ENCODE measurements at regions not wholly inside any gene's neighbourhood (a gene's known extent, or its start where the extent isn't known, plus 50 kb on each side); places are given as distances from the start of the nearest gene placed in this dataset.

- no peak overlapping the region for H3K4me3 ChIP-seq (ENCODE audit: low read length)
- no peaks in the 10 kb centered on the region for H3K4me1 ChIP-seq (ENCODE audit: control insufficient read depth, insufficient read depth, low read length)
- H3K27me3 ChIP-seq (ENCODE audit: control insufficient read depth, insufficient read depth, low read length), result no peaks in the 10 kb centered on the region
- no peak overlapping the region for H3K27ac ChIP-seq (ENCODE audit: low read length)
- intact Hi-C loops (cut with micrococcal nuclease), result no loop called here
- H3K4me1 Mint-ChIP-seq, result no peaks in the 10 kb centered on the region
- no peak overlapping the region for H3K4me3 Mint-ChIP-seq
- no peaks in the 10 kb centered on the region for H3K9me3 ChIP-seq (ENCODE audit: control insufficient read depth, insufficient read depth, low read length)
- no peaks in the 10 kb centered on the region for H3K27me3 Mint-ChIP-seq (ENCODE audit: low read depth in 2 of 2)
- H3K9me3 Mint-ChIP-seq, result peaks cover 20 to 35% of the 10 kb centered on the region in 2 donors
- no peak for DNase-seq
- no peak for TF ChIP-seq CTCF (IDR thresholded peaks at IDR 0.05)
- H3K36me3 ChIP-seq (ENCODE audit: control insufficient read depth, insufficient read depth, low read length), result no peaks in the 10 kb centered on the region
- H3K36me3 Mint-ChIP-seq, result peaks cover 8% of the 10 kb centered on the region
- ATAC-seq, result no peak
- WGBS (ENCODE audit: insufficient coverage), result 60% methylated on average over 3 of the region's 3 CpGs
- no peak overlapping the region for H3K27ac Mint-ChIP-seq
These were observed 473.8 kb upstream of the API5 start for GRCh38 chr11:42837994-42838393.

GRCh38 chr11:42840176-42840829 lies 471.5 kb upstream of the API5 start:
- intact Hi-C loops (cut with micrococcal nuclease), result no loop called here
- H3K4me1 ChIP-seq (ENCODE audit: control insufficient read depth, insufficient read depth, low read length), result no peaks in the 10 kb centered on the region
- H3K4me3 Mint-ChIP-seq, result no peak overlapping the region
- H3K9me3 ChIP-seq (ENCODE audit: control insufficient read depth, insufficient read depth, low read length), result no peaks in the 10 kb centered on the region
- peaks cover 9% of the 10 kb centered on the region for H3K36me3 Mint-ChIP-seq
- H3K4me1 Mint-ChIP-seq, result no peaks in the 10 kb centered on the region
- ATAC-seq (no peak), DNase-seq (no peak)
- H3K36me3 ChIP-seq (ENCODE audit: control insufficient read depth, insufficient read depth, low read length), result no peaks in the 10 kb centered on the region
- TF ChIP-seq CTCF (IDR thresholded peaks at IDR 0.05), result no peak
- H3K27me3 ChIP-seq (ENCODE audit: control insufficient read depth, insufficient read depth, low read length), result no peaks in the 10 kb centered on the region
- H3K9me3 Mint-ChIP-seq, result peaks cover 16 to 30% of the 10 kb centered on the region in 2 donors
- H3K27me3 Mint-ChIP-seq (ENCODE audit: low read depth in 2 of 2), result no peaks in the 10 kb centered on the region
- H3K27ac ChIP-seq (ENCODE audit: low read length), result no peak overlapping the region
- H3K4me3 ChIP-seq (ENCODE audit: low read length), result no peak overlapping the region
- 77% methylated on average over 7 of the region's 7 CpGs for WGBS (ENCODE audit: insufficient coverage)
- no peak overlapping the region for H3K27ac Mint-ChIP-seq

GRCh38 chr11:42840860-42841259 lies 470.9 kb upstream of the API5 start:
- Mint-ChIP-seq H3K4me3 (no peak overlapping the region), H3K27me3 (ENCODE audit: low read depth in 2 of 2) (no peaks in the 10 kb centered on the region), H3K27ac (no peak overlapping the region), H3K36me3 (peaks cover 9% of the 10 kb centered on the region), H3K9me3 (peaks cover 15 to 29% of the 10 kb centered on the region in 2 donors), H3K4me1 (no peaks in the 10 kb centered on the region)
- Histone ChIP-seq H3K27ac (ENCODE audit: low read length) (no peak overlapping the region), H3K27me3 (ENCODE audit: control insufficient read depth, insufficient read depth, low read length) (no peaks in the 10 kb centered on the region), H3K36me3 (ENCODE audit: control insufficient read depth, insufficient read depth, low read length) (no peaks in the 10 kb centered on the region), H3K4me3 (ENCODE audit: low read length) (no peak overlapping the region), H3K4me1 (ENCODE audit: control insufficient read depth, insufficient read depth, low read length) (no peaks in the 10 kb centered on the region), H3K9me3 (ENCODE audit: control insufficient read depth, insufficient read depth, low read length) (no peaks in the 10 kb centered on the region)
- TF ChIP-seq CTCF (IDR thresholded peaks at IDR 0.05), result no peak
- intact Hi-C loops (cut with micrococcal nuclease), result no loop called here
- no peak for DNase-seq
- ATAC-seq, result no peak
- 93% methylated on average over 2 of the region's 2 CpGs for WGBS (ENCODE audit: insufficient coverage)

GRCh38 chr11:42841556-42841955 lies 470.2 kb upstream of the API5 start:
- H3K27me3 ChIP-seq (ENCODE audit: control insufficient read depth, insufficient read depth, low read length), result no peaks in the 10 kb centered on the region
- no peak overlapping the region for H3K4me3 ChIP-seq (ENCODE audit: low read length)
- H3K27ac Mint-ChIP-seq, result no peak overlapping the region
- WGBS (ENCODE audit: insufficient coverage), result 84% methylated on average over 5 of the region's 5 CpGs
- no peaks in the 10 kb centered on the region for H3K9me3 ChIP-seq (ENCODE audit: control insufficient read depth, insufficient read depth, low read length)
- intact Hi-C loops (cut with micrococcal nuclease), result no loop called here
- no peak overlapping the region for H3K4me3 Mint-ChIP-seq
- no peaks in the 10 kb centered on the region for H3K27me3 Mint-ChIP-seq (ENCODE audit: low read depth in 2 of 2)
- H3K36me3 ChIP-seq (ENCODE audit: control insufficient read depth, insufficient read depth, low read length), result no peaks in the 10 kb centered on the region
- peaks cover 9% of the 10 kb centered on the region for H3K36me3 Mint-ChIP-seq
- TF ChIP-seq CTCF (IDR thresholded peaks at IDR 0.05), result no peak
- H3K4me1 ChIP-seq (ENCODE audit: control insufficient read depth, insufficient read depth, low read length), result no peaks in the 10 kb centered on the region
- DNase-seq (no peak), ATAC-seq (no peak)
- no peaks in the 10 kb centered on the region for H3K4me1 Mint-ChIP-seq
- peaks cover 13 to 29% of the 10 kb centered on the region in 2 donors for H3K9me3 Mint-ChIP-seq
- no peak overlapping the region for H3K27ac ChIP-seq (ENCODE audit: low read length)

Measured in natural killer cell (primary cell).